HG02610 (cell line): ENCODE measurements at regions not wholly inside any gene's neighbourhood (a gene's known extent, or its start where the extent isn't known, plus 50 kb on each side); places are given as distances from the start of the nearest gene placed in this dataset.
A peak's percentile ranks its signal among the peaks of the same experiment; 100 is the strongest.
"Not testable (repeated sequence)": the region's sequence is repeated elsewhere in the genome, so short reads cannot be mapped to it uniquely, and the experiment has no call there.

Experiments
- ATAC-seq: cut with Tn5 transposase; IDR thresholded peaks from one replicate; pipeline ENCODE4 v1.9.1; 2021; ENCODE audit warnings: mild to moderate bottlenecking, moderate library complexity; ENCODE audit not compliant: unreplicated experiment

- ATAC-seq, result no peak
Observed at GRCh38 chr4:151559595-151559994, 150.6 kb downstream of the FHIP1A start.

- no peak for ATAC-seq
Observed at GRCh38 chr4:151561551-151562256, 152.7 kb downstream of the FHIP1A start.

GRCh38 chr4:151563194-151563593 is 154.2 kb downstream of the FHIP1A start:
- ATAC-seq, result no peak

GRCh38 chr4:151564321-151564720 is 155.3 kb downstream of the FHIP1A start:
- ATAC-seq, result no peak

- no peak for ATAC-seq
Observed at GRCh38 chr4:151565583-151565982, 156.6 kb downstream of the FHIP1A start.

GRCh38 chr4:151566053-151566452 is 157.1 kb downstream of the FHIP1A start:
- ATAC-seq, result no peak

- ATAC-seq, result peak; percentile 59
Observed at GRCh38 chr4:151567056-151567455, 158.1 kb downstream of the FHIP1A start.

- ATAC-seq, result no peak
Observed at GRCh38 chr4:151568966-151569365, 160.0 kb downstream of the FHIP1A start.

- ATAC-seq, result no peak
Observed at GRCh38 chr4:151569650-151570049, 160.7 kb downstream of the FHIP1A start.

- no peak for ATAC-seq
Observed at GRCh38 chr4:151573474-151573873, 164.5 kb downstream of the FHIP1A start.

GRCh38 chr4:151573945-151574344 is 165.0 kb downstream of the FHIP1A start:
- ATAC-seq, result no peak

- ATAC-seq, result no peak
Observed at GRCh38 chr4:151574968-151575367, 166.0 kb downstream of the FHIP1A start.

GRCh38 chr4:151575646-151576045 is 166.7 kb downstream of the FHIP1A start:
- ATAC-seq, result no peak

GRCh38 chr4:151576627-151577026 is 167.7 kb downstream of the FHIP1A start:
- ATAC-seq, result no peak

GRCh38 chr4:151581570-151581969 is 172.6 kb downstream of the FHIP1A start:
- no peak for ATAC-seq

- ATAC-seq, result no peak
Observed at GRCh38 chr4:151582098-151582497, 173.1 kb downstream of the FHIP1A start.

GRCh38 chr4:151583157-151583914 is 174.4 kb downstream of the FHIP1A start:
- no peak for ATAC-seq

GRCh38 chr4:151584101-151584500 is 175.1 kb downstream of the FHIP1A start:
- no peak for ATAC-seq

- not testable (repeated sequence) for ATAC-seq
Observed at GRCh38 chr4:151595629-151596028, 165.2 kb downstream of the GATB start.

GRCh38 chr4:151597691-151598090 is 163.1 kb downstream of the GATB start:
- ATAC-seq, result not testable (repeated sequence)

GRCh38 chr4:151599863-151600262 is 160.9 kb downstream of the GATB start:
- ATAC-seq, result no peak

GRCh38 chr4:151600432-151600831 is 160.4 kb downstream of the GATB start:
- no peak for ATAC-seq
